SU-DHL-6 (cell line): ENCODE measurements at regions not wholly inside any gene's neighbourhood (a gene's known extent, or its start where the extent isn't known, plus 50 kb on each side); places are given as distances from the start of the nearest gene placed in this dataset.

ENCODE experiments used
- H2AFZ ChIP-seq: fragments of 200-600 bp; sonication (generic); 2 replicates; pipeline ENCODE4 v1.6.1; 2014; ENCODE audit warnings: low read depth, mild to moderate bottlenecking, moderate library complexity, mixed read lengths, antibody characterized with exemption, low read length; ENCODE audit not compliant: severe bottlenecking
- H3F3A ChIP-seq: fragments of 200-600 bp; shearing (Covaris generic); 2 replicates; pipeline ENCODE4 v1.6.0; 2016; ENCODE audit warnings: antibody characterized with exemption, mild to moderate bottlenecking; ENCODE audit not compliant: insufficient read depth
- H3K27ac ChIP-seq: fragments of 200-600 bp; sonication (generic); 2 replicates; pipeline ENCODE4 v1.5.1; 2016; ENCODE audit warnings: low read depth, mild to moderate bottlenecking, low read length, moderate library complexity, mixed read lengths
- H3K27me3 ChIP-seq: fragments of 200-600 bp; sonication (generic), shearing (Covaris generic); 2 replicates; pipeline ENCODE4 v1.6.0; 2014; ENCODE audit warnings: mild to moderate bottlenecking, low read length
- H3K36me3 ChIP-seq: fragments of 200-600 bp; sonication (generic); 2 replicates; pipeline ENCODE4 v1.6.1; 2014; ENCODE audit warnings: mild to moderate bottlenecking, low read length, mixed read lengths
- H3K4me2 ChIP-seq: fragments of 300-600, 200-600 bp; shearing (Covaris generic), sonication (generic); 2 replicates; pipeline ENCODE4 v1.6.0; 2014; ENCODE audit warnings: low read length, low read depth, mild to moderate bottlenecking; ENCODE audit not compliant: poor library complexity, severe bottlenecking
- H3K4me3 ChIP-seq: fragments of 200-600 bp; sonication (generic); 2 replicates; pipeline ENCODE4 v1.5.1; 2014; ENCODE audit warnings: antibody characterized with exemption, low read length, mild to moderate bottlenecking, mixed read lengths; ENCODE audit not compliant: insufficient read depth, poor library complexity, severe bottlenecking
- H3K79me2 ChIP-seq: fragments of 200-600 bp; sonication (generic); 2 replicates; pipeline ENCODE4 v1.6.1; 2014; ENCODE audit warnings: mild to moderate bottlenecking, low read length, moderate library complexity; ENCODE audit not compliant: insufficient read depth
- H3K9ac ChIP-seq: fragments of 200-600 bp; sonication (generic); 2 replicates; pipeline ENCODE4 v1.7.0; 2014; ENCODE audit warnings: mild to moderate bottlenecking, low read length
- H3K9me2 ChIP-seq: fragments of 200-600 bp; sonication (generic); replicated peaks from 2 replicates; pipeline ENCODE4 v1.6.1; 2014; ENCODE audit warnings: low read length; ENCODE audit not compliant: insufficient read depth
- H3K9me3 ChIP-seq: fragments of 200-600 bp; sonication (generic); 2 replicates; pipeline ENCODE4 v1.6.1; 2014; ENCODE audit warnings: low read length, mixed read lengths; ENCODE audit not compliant: insufficient read depth
- H4K20me1 ChIP-seq: fragments of 200-600 bp; sonication (generic); 2 replicates; pipeline ENCODE4 v1.6.1; 2014; ENCODE audit warnings: low read depth, mild to moderate bottlenecking, antibody characterized with exemption, low read length, moderate library complexity, mixed read lengths
- EZH2phosphoT487 ChIP-seq: fragments of 200-600 bp; sonication (generic), shearing (Covaris generic); conservative IDR thresholded peaks from 2 replicates; pipeline ENCODE4 v1.6.1; 2018; ENCODE audit warnings: mild to moderate bottlenecking, antibody characterized with exemption, low read length, moderate library complexity, mixed read lengths
- TF ChIP-seq, protein P1 (sequence below): fragments of 200-600 bp; sonication (generic); IDR thresholded peaks from one replicate; pipeline ENCODE4 v1.5.1; 2017; ENCODE audit warnings: antibody characterized with exemption, mild to moderate bottlenecking, low read length, moderate library complexity; ENCODE audit not compliant: insufficient read depth, poor library complexity, severe bottlenecking

DNA sequence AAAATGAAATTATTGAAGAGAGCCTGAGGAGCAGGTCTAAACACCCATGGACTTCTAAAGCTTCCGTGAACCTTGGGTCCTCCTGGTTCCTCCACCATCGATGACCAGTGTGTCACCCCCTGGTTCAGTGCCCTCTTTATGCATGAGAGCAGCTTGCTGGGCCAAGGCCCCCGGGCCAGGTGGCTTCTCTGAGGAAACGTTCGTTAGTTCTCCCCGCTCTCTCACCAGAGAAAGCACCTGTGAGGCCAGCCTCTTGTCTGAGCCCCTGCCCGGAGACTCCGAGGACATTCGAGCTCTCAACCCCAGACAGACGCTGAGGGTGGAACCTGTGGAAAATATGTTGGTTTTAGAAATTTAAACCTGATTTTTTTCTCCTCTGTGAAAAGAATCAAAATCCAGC is 92.4 kb downstream of the GLI2 start:
- Histone ChIP-seq H2AFZ (no peak overlapping the region), H3K27me3 (no peaks in the 10 kb centered on the region), H3K9me3 (no peaks in the 10 kb centered on the region), H3F3A (no peaks in the 10 kb centered on the region), H3K4me2 (no peak overlapping the region), H3K79me2 (no peaks in the 10 kb centered on the region), H3K36me3 (no peaks in the 10 kb centered on the region), H3K9me2 (no peaks in the 10 kb centered on the region), H3K9ac (no peak overlapping the region), H3K4me3 (no peak overlapping the region), H4K20me1 (no peaks in the 10 kb centered on the region), H3K27ac (no peak overlapping the region)
- TF ChIP-seq, protein P1, sequence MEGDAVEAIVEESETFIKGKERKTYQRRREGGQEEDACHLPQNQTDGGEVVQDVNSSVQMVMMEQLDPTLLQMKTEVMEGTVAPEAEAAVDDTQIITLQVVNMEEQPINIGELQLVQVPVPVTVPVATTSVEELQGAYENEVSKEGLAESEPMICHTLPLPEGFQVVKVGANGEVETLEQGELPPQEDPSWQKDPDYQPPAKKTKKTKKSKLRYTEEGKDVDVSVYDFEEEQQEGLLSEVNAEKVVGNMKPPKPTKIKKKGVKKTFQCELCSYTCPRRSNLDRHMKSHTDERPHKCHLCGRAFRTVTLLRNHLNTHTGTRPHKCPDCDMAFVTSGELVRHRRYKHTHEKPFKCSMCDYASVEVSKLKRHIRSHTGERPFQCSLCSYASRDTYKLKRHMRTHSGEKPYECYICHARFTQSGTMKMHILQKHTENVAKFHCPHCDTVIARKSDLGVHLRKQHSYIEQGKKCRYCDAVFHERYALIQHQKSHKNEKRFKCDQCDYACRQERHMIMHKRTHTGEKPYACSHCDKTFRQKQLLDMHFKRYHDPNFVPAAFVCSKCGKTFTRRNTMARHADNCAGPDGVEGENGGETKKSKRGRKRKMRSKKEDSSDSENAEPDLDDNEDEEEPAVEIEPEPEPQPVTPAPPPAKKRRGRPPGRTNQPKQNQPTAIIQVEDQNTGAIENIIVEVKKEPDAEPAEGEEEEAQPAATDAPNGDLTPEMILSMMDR, result no peak
- TF ChIP-seq EZH2phosphoT487, result no peak

DNA sequence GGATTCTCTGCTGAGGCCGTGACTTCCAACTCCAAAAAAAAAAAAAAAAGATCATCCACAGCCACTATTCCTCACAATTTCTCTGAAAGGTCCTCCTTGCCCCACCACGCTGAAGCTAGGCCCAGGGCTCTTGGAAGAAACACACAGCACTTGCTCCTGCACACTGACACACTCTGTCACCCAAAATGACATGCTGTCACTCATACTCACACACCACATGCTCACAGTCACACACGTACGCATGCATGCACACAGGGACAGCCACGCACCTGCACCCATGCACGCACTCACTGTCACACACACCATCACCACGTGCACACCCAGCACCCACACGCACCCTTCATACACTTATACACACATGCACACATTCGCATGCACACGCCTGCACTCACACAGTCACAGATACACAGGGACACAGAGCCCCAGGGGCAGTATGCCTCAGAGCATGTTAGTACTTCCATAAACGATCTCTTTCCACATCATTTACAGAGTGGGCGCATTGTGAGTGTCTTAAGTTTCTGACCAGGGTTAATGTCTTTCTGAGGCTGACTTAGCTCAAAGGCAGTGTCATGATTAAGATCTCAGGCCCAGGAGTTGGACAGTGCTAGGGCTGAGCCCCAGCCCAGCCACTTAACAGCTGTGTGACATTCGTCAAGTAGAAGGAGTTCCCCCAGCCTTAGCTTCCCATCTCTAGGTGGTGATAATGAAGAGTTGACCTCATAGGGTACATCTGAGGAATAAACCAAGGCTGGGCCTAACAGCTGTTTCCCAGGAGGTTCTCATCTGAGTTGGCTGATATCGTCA is 93.4 kb downstream of the GLI2 start:
- Histone ChIP-seq H3K79me2 (no peaks in the 10 kb centered on the region), H3K4me3 (no peak overlapping the region), H4K20me1 (no peaks in the 10 kb centered on the region), H2AFZ (no peak overlapping the region), H3K4me2 (no peak overlapping the region), H3F3A (no peaks in the 10 kb centered on the region), H3K9me2 (no peaks in the 10 kb centered on the region), H3K36me3 (no peaks in the 10 kb centered on the region), H3K9me3 (no peaks in the 10 kb centered on the region), H3K9ac (no peak overlapping the region), H3K27ac (no peak overlapping the region), H3K27me3 (no peaks in the 10 kb centered on the region)
- TF ChIP-seq, protein P1, result no peak
- TF ChIP-seq EZH2phosphoT487, result no peak

DNA sequence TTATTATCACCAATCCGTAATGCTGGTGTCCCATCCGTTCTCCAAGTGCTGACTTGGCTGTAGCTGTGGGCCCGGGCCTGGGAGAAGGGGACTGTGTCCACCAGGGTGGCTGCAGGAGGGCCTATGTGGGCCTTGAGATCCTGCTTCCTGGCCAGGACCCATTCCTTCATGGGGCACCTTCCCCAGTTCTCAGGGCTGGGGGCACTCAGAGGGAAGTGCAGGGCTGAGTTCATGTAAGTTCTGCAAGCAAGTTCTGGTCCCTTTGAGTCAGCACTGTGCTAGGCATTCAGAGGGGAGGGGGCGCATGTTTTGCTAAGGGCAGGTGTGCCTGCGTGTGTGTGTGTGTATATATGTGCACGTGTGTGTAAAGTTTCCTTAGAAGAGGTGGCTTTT is 94.0 kb downstream of the GLI2 start:
- Histone ChIP-seq H3K4me3 (no peak overlapping the region), H3F3A (no peaks in the 10 kb centered on the region), H3K9me3 (no peaks in the 10 kb centered on the region), H2AFZ (no peak overlapping the region), H3K9me2 (no peaks in the 10 kb centered on the region), H3K79me2 (no peaks in the 10 kb centered on the region), H3K36me3 (no peaks in the 10 kb centered on the region), H3K4me2 (no peak overlapping the region), H4K20me1 (no peaks in the 10 kb centered on the region), H3K27ac (no peak overlapping the region), H3K9ac (no peak overlapping the region), H3K27me3 (no peaks in the 10 kb centered on the region)
- TF ChIP-seq, protein P1, result no peak
- TF ChIP-seq EZH2phosphoT487, result no peak
